ENCODE measurements at regions not wholly inside any gene's neighbourhood (a gene's known extent, or its start where the extent isn't known, plus 50 kb on each side); places are given as distances from the start of the nearest gene placed in this dataset.

- no TSS peak for BruUV-seq (replicated peaks)
- CTCF ChIA-PET: no interaction called here
- Histone ChIP-seq H3K9ac (ENCODE audit: low read length) (no peak overlapping the region), H3K4me1 (ENCODE audit: insufficient read depth, low read length) (no peaks in the 10 kb centered on the region), H3K36me3 (ENCODE audit: low read depth, low read length) (no peaks in the 10 kb centered on the region), H3K27me3 (ENCODE audit: low read length) (no peaks in the 10 kb centered on the region), H3K4me2 (ENCODE audit: low read length) (no peak overlapping the region), H3K79me2 (ENCODE audit: low read length) (no peaks in the 10 kb centered on the region), H3K4me3 (ENCODE audit: low read length) (no peak overlapping the region), H3K9me2 (replicated peaks; ENCODE audit: low read length) (no peaks in the 10 kb centered on the region), H3F3A (ENCODE audit: low read length, unreplicated experiment) (no peaks in the 10 kb centered on the region), H3K9me3 (ENCODE audit: low read length) (no peaks in the 10 kb centered on the region), H3K27ac (ENCODE audit: low read length) (no peak overlapping the region), H4K20me1 (ENCODE audit: low read length) (no peaks in the 10 kb centered on the region), H2AFZ (ENCODE audit: low read length) (no peak overlapping the region)
- TF ChIP-seq EZH2 (IDR thresholded peaks at IDR 0.05; ENCODE audit: low read length, unreplicated experiment) (no peak), CTCF (conservative IDR thresholded peaks at IDR 0.05; ENCODE audit: low read depth, low read length) (no peak), EZH2phosphoT487 (IDR thresholded peaks at IDR 0.05; ENCODE audit: borderline replicate concordance, low read length) (no peak)
- no peak for DNase-seq
- POLR2A ChIA-PET (ENCODE audit: unreplicated experiment): no interaction called here
- intact Hi-C loops (cut with micrococcal nuclease): no loop called here
- no peak for ATAC-seq
These were observed 295.3 kb upstream of the MAF start for GRCh38 chr16:79895917-79896203.

GRCh38 chr16:79895053-79895916, 294.7 kb upstream of the MAF start:
- no peak overlapping the region for H2AFZ ChIP-seq (ENCODE audit: low read length)

More at GRCh38 chr16:79895053-79895916, 294.7 kb upstream of the MAF start:
- Histone ChIP-seq H3K27me3 (ENCODE audit: low read length) (no peaks in the 10 kb centered on the region), H3K4me2 (ENCODE audit: low read length) (no peak overlapping the region), H3K36me3 (ENCODE audit: low read depth, low read length) (no peaks in the 10 kb centered on the region), H3K9me2 (replicated peaks; ENCODE audit: low read length) (no peaks in the 10 kb centered on the region), H3F3A (ENCODE audit: low read length, unreplicated experiment) (no peaks in the 10 kb centered on the region), H3K9ac (ENCODE audit: low read length) (no peak overlapping the region), H3K9me3 (ENCODE audit: low read length) (no peaks in the 10 kb centered on the region), H3K79me2 (ENCODE audit: low read length) (no peaks in the 10 kb centered on the region), H3K4me1 (ENCODE audit: insufficient read depth, low read length) (no peaks in the 10 kb centered on the region), H4K20me1 (ENCODE audit: low read length) (no peaks in the 10 kb centered on the region), H3K27ac (ENCODE audit: low read length) (no peak overlapping the region), H3K4me3 (ENCODE audit: low read length) (no peak overlapping the region)
- BruUV-seq (replicated peaks): no TSS peak
- no peak for TF ChIP-seq EZH2 (IDR thresholded peaks at IDR 0.05; ENCODE audit: low read length, unreplicated experiment)
- no peak for TF ChIP-seq EZH2phosphoT487 (IDR thresholded peaks at IDR 0.05; ENCODE audit: borderline replicate concordance, low read length)
- no peak for TF ChIP-seq CTCF (conservative IDR thresholded peaks at IDR 0.05; ENCODE audit: low read depth, low read length)
- DNase-seq: no peak
- ATAC-seq: no peak
- POLR2A ChIA-PET (ENCODE audit: unreplicated experiment): no interaction called here
- CTCF ChIA-PET: no interaction called here
- intact Hi-C loops (cut with micrococcal nuclease): no loop called here

Measured in PC-3 (cell line).